Astrocyte of the spinal cord (primary cell): ENCODE measurements at regions not wholly inside any gene's neighbourhood (a gene's known extent, or its start where the extent isn't known, plus 50 kb on each side); places are given as distances from the start of the nearest gene placed in this dataset.

ENCODE experiments used
- DNase-seq: peaks from one replicate; pipeline ENCODE4 v3.0.0; 2011; ENCODE audit warnings: low read depth, low spot score
- H3K4me3 ChIP-seq: 2 replicates; pipeline ENCODE4 v1.5.1; 2011; ENCODE audit warnings: low read depth, mild to moderate bottlenecking, low read length, moderate library complexity
- CTCF ChIP-seq: IDR thresholded peaks from 2 replicates; pipeline ENCODE4 v1.5.1; 2012; ENCODE audit warnings: low read depth, mild to moderate bottlenecking, low read length, inconsistent platforms
- in situ Hi-C: cut with HindIII; loops from 2 replicates; pipeline ENCODE4 v1.10.0; 2017; ENCODE audit warnings: low sequenced_read_pairs

GRCh38 chr14:43056106-43056505 lies 1449.4 kb downstream of the LRFN5 start:
- TF ChIP-seq CTCF = no peak
- DNase-seq = no peak
- in situ Hi-C loops = no loop called here

GRCh38 chr14:43052897-43053296 lies 1446.2 kb downstream of the LRFN5 start:
- no peak for DNase-seq
- in situ Hi-C loops = no loop called here
- H3K4me3 ChIP-seq = no peak overlapping the region
- no peak for TF ChIP-seq CTCF

More at GRCh38 chr14:43056106-43056505, 1449.4 kb downstream of the LRFN5 start:
- no peak overlapping the region for H3K4me3 ChIP-seq

GRCh38 chr14:43043850-43044249 lies 1437.2 kb downstream of the LRFN5 start:
- DNase-seq = no peak
- H3K4me3 ChIP-seq = no peak overlapping the region
- no peak for TF ChIP-seq CTCF
- in situ Hi-C loops = no loop called here

- in situ Hi-C loops = no loop called here
Measured at GRCh38 chr14:43042408-43042807, 1435.7 kb downstream of the LRFN5 start.

GRCh38 chr14:43041976-43042375 lies 1435.3 kb downstream of the LRFN5 start:
- no peak overlapping the region for H3K4me3 ChIP-seq
- no peak for TF ChIP-seq CTCF
- in situ Hi-C loops = no loop called here
- DNase-seq = no peak

More at GRCh38 chr14:43042408-43042807, 1435.7 kb downstream of the LRFN5 start:
- no peak for TF ChIP-seq CTCF
- H3K4me3 ChIP-seq = no peak overlapping the region
- no peak for DNase-seq

- in situ Hi-C loops = no loop called here
- TF ChIP-seq CTCF = no peak
- no peak for DNase-seq
- H3K4me3 ChIP-seq = no peak overlapping the region
Measured at GRCh38 chr14:43041207-43041606, 1434.5 kb downstream of the LRFN5 start.

GRCh38 chr14:43039881-43040280 lies 1433.2 kb downstream of the LRFN5 start:
- no peak overlapping the region for H3K4me3 ChIP-seq
- in situ Hi-C loops = no loop called here
- TF ChIP-seq CTCF = no peak
- DNase-seq = no peak
